Suprapubic skin (tissue), 3 donors: ENCODE measurements at regions not wholly inside any gene's neighbourhood (a gene's known extent, or its start where the extent isn't known, plus 50 kb on each side); places are given as distances from the start of the nearest gene placed in this dataset.

Experiments used
- POLR2AphosphoS5 ChIP-seq, 3 donors: sonication (generic); formaldehyde crosslinking; IDR thresholded peaks; one replicate each; pipeline ENCODE4 v1.6.1; 2017; ENCODE audit warnings: antibody characterized with exemption in 3 of 3
- TF ChIP-seq, protein P1 (sequence below), 2 donors: fragments of 200-600 bp in 1 of 2; fragments of 450-650 bp in 1 of 2; sonication (generic) in 1 of 2; IDR thresholded peaks; one replicate each; pipeline ENCODE4 v1.5.1; 2016 to 2019; ENCODE audit warnings: antibody characterized with exemption in 2 of 2, mild to moderate bottlenecking in 1 of 2, moderate library complexity in 1 of 2

DNA sequence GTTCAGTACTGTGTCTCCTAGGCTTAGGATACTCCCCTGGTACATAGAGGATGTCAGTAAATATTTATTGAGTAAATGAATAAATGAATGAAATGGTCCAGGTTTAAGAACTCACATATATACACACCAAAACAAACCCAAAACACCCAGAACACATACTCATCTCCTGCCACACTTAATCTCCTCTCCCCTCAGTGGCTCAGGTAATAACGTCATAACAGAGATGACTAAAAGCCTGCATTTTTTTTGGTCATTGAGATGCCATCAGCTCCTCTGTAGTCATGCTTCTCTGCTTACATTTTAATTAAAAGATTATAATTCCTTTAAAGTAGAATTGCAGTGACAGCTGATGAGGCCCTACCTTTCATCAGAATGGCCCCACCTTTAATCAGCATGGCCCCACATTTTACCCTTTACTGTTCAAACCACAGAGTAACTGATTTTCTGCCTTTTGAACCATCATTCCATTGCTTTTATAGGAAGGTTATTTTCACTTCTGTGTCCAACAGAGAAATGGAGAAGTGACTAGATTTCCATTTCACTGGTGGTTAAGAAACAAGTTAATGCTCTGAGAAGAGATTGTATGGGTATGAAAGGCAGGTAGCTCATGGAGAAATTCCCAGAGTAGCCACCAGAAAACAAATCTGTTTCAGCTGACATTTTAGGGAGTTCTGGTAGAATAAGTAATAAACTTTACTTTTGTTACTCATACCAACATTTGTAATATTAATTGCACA lies 193.4 kb upstream of the ATP2B1 start:
- TF ChIP-seq POLR2AphosphoS5 (IDR thresholded peaks at IDR 0.05) = no peak
- TF ChIP-seq, protein P1, sequence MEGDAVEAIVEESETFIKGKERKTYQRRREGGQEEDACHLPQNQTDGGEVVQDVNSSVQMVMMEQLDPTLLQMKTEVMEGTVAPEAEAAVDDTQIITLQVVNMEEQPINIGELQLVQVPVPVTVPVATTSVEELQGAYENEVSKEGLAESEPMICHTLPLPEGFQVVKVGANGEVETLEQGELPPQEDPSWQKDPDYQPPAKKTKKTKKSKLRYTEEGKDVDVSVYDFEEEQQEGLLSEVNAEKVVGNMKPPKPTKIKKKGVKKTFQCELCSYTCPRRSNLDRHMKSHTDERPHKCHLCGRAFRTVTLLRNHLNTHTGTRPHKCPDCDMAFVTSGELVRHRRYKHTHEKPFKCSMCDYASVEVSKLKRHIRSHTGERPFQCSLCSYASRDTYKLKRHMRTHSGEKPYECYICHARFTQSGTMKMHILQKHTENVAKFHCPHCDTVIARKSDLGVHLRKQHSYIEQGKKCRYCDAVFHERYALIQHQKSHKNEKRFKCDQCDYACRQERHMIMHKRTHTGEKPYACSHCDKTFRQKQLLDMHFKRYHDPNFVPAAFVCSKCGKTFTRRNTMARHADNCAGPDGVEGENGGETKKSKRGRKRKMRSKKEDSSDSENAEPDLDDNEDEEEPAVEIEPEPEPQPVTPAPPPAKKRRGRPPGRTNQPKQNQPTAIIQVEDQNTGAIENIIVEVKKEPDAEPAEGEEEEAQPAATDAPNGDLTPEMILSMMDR (IDR thresholded peaks at IDR 0.05) = no peak
